K562 (cell line): ENCODE measurements at regions not wholly inside any gene's neighbourhood (a gene's known extent, or its start where the extent isn't known, plus 50 kb on each side); places are given as distances from the start of the nearest gene placed in this dataset.

Source experiments
- CBX5 ChIP-seq: IDR thresholded peaks from 2 replicates; pipeline ENCODE4 v1.6.1; 2014; ENCODE audit warnings: low read depth, borderline replicate concordance
- IRF1 ChIP-seq: sonication (generic); formaldehyde crosslinking; IDR thresholded peaks from 2 replicates; pipeline ENCODE4 v1.8.0; 2022; ENCODE audit warnings: missing genetic modification reagents, mild to moderate bottlenecking, borderline replicate concordance
- PTRF ChIP-seq: fragments of 450-650 bp; IDR thresholded peaks from 2 replicates; pipeline ENCODE4 v1.6.1; 2016; ENCODE audit warnings: mild to moderate bottlenecking, missing genetic modification characterization, missing compliant biosample characterization

GRCh38 chr10:105697290-105697780 lies 1056.2 kb downstream of the SORCS3 start:
- no peak for TF ChIP-seq IRF1 (CRISPR knock-in tag)
- no peak for TF ChIP-seq PTRF (tag)
- no peak for TF ChIP-seq CBX5
